ENCODE measurements at regions not wholly inside any gene's neighbourhood (a gene's known extent, or its start where the extent isn't known, plus 50 kb on each side); places are given as distances from the start of the nearest gene placed in this dataset.

- H3K4me1 Mint-ChIP-seq = no peaks in the 10 kb centered on the region
- peaks cover 2% of the 10 kb centered on the region for H3K27me3 Mint-ChIP-seq
- ChIA-PET CTCF (no interaction called here), POLR2A (no interaction called here)
- no peaks in the 10 kb centered on the region for H3K9me3 Mint-ChIP-seq
- DNase-seq = no peak
- H3K27ac Mint-ChIP-seq = no peak overlapping the region
- H3K4me3 Mint-ChIP-seq = no peak overlapping the region
- H3K36me3 Mint-ChIP-seq (ENCODE audit: low read depth) = no peaks in the 10 kb centered on the region
These were observed 52.5 kb upstream of the KCNMB2 start for GRCh38 chr3:178483704-178484103.

GRCh38 chr3:178485756-178486155 lies 50.5 kb upstream of the KCNMB2 start:
- ChIA-PET POLR2A (no interaction called here), CTCF (no interaction called here)
- Mint-ChIP-seq H3K27ac (no peak overlapping the region), H3K9me3 (no peaks in the 10 kb centered on the region), H3K4me3 (no peak overlapping the region), H3K36me3 (ENCODE audit: low read depth) (no peaks in the 10 kb centered on the region), H3K27me3 (no peaks in the 10 kb centered on the region), H3K4me1 (no peaks in the 10 kb centered on the region)
- DNase-seq = no peak
